ENCODE measurements at regions not wholly inside any gene's neighbourhood (a gene's known extent, or its start where the extent isn't known, plus 50 kb on each side); places are given as distances from the start of the nearest gene placed in this dataset.

DNA sequence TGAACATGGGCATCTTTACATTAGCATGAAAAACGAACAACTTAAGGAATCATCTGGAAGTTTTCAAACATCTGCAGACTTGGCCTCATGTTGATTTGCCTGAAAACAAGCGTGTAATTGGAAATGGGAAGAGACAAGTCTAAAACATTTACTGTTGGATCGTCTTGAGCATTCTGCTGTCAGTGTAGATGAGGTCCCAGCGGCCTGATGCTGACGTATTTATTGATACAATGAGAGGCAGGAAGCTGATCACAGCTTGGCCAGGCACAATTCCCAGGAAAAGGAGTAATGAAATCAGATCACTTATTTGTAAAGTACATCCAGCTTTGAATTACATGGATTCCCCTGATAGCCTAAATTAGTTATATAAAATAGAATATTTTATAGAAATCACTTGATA is 210.6 kb downstream of the CLCN4 start:
- no peak for DNase-seq (ENCODE audit: extremely low spot score, unreplicated experiment)
- Mint-ChIP-seq H3K4me1 (ENCODE audit: unreplicated experiment) (no peaks in the 10 kb centered on the region), H3K4me3 (no peak overlapping the region), H3K27me3 (no peaks in the 10 kb centered on the region), H3K27ac (no peak overlapping the region), H3K36me3 (no peaks in the 10 kb centered on the region), H3K9me3 (peaks cover 9% of the 10 kb centered on the region)
- TF ChIP-seq, protein P1, sequence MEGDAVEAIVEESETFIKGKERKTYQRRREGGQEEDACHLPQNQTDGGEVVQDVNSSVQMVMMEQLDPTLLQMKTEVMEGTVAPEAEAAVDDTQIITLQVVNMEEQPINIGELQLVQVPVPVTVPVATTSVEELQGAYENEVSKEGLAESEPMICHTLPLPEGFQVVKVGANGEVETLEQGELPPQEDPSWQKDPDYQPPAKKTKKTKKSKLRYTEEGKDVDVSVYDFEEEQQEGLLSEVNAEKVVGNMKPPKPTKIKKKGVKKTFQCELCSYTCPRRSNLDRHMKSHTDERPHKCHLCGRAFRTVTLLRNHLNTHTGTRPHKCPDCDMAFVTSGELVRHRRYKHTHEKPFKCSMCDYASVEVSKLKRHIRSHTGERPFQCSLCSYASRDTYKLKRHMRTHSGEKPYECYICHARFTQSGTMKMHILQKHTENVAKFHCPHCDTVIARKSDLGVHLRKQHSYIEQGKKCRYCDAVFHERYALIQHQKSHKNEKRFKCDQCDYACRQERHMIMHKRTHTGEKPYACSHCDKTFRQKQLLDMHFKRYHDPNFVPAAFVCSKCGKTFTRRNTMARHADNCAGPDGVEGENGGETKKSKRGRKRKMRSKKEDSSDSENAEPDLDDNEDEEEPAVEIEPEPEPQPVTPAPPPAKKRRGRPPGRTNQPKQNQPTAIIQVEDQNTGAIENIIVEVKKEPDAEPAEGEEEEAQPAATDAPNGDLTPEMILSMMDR (conservative IDR thresholded peaks at IDR 0.05) = no peak

DNA sequence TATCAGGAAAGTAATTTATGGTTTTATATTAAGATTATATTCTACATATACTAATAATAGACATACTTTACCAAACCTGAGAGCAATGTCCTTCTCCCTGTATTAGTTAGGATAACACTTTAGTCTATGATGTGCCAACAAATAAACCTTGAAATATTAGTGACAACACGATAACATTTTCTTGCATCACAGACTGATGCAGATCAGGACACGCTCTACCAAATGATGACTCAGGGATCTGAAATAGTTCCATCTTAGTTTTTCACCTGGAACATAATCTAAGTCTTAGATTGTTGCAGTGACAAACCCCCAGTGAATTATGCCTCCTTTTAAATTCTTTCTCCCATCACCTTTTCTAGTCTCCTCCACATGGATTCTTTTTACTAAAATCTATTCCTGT is 214.2 kb downstream of the CLCN4 start:
- H3K9me3 Mint-ChIP-seq = peaks cover 9% of the 10 kb centered on the region
- H3K27me3 Mint-ChIP-seq = no peaks in the 10 kb centered on the region
- H3K36me3 Mint-ChIP-seq = no peaks in the 10 kb centered on the region
- DNase-seq (ENCODE audit: extremely low spot score, unreplicated experiment) = no peak
- no peak overlapping the region for H3K27ac Mint-ChIP-seq
- TF ChIP-seq, protein P1 (conservative IDR thresholded peaks at IDR 0.05) = no peak
- no peak overlapping the region for H3K4me3 Mint-ChIP-seq
- no peaks in the 10 kb centered on the region for H3K4me1 Mint-ChIP-seq (ENCODE audit: unreplicated experiment)

GRCh38 chrX:10377427-10377826 is 220.7 kb downstream of the CLCN4 start:
- no peaks in the 10 kb centered on the region for H3K27me3 Mint-ChIP-seq
- no peaks in the 10 kb centered on the region for H3K4me1 Mint-ChIP-seq (ENCODE audit: unreplicated experiment)
- H3K9me3 Mint-ChIP-seq = peaks cover 6% of the 10 kb centered on the region
- no peaks in the 10 kb centered on the region for H3K36me3 Mint-ChIP-seq
- no peak overlapping the region for H3K4me3 Mint-ChIP-seq
- TF ChIP-seq, protein P1 (conservative IDR thresholded peaks at IDR 0.05) = no peak
- DNase-seq (ENCODE audit: extremely low spot score, unreplicated experiment) = no peak
- no peak overlapping the region for H3K27ac Mint-ChIP-seq

- H3K27ac Mint-ChIP-seq = no peak overlapping the region
- H3K4me3 Mint-ChIP-seq = no peak overlapping the region
- H3K36me3 Mint-ChIP-seq = no peaks in the 10 kb centered on the region
- DNase-seq (ENCODE audit: extremely low spot score, unreplicated experiment) = no peak
- H3K4me1 Mint-ChIP-seq (ENCODE audit: unreplicated experiment) = no peaks in the 10 kb centered on the region
- TF ChIP-seq, protein P1 (conservative IDR thresholded peaks at IDR 0.05) = no peak
- no peaks in the 10 kb centered on the region for H3K27me3 Mint-ChIP-seq
- peaks cover 11% of the 10 kb centered on the region for H3K9me3 Mint-ChIP-seq
Observed at GRCh38 chrX:10379878-10380277, 223.1 kb downstream of the CLCN4 start.

GRCh38 chrX:10380300-10380699 is 223.5 kb downstream of the CLCN4 start:
- Mint-ChIP-seq H3K9me3 (peaks cover 11% of the 10 kb centered on the region), H3K4me1 (ENCODE audit: unreplicated experiment) (no peaks in the 10 kb centered on the region), H3K36me3 (no peaks in the 10 kb centered on the region), H3K4me3 (no peak overlapping the region), H3K27me3 (no peaks in the 10 kb centered on the region), H3K27ac (no peak overlapping the region)
- TF ChIP-seq, protein P1 (conservative IDR thresholded peaks at IDR 0.05) = no peak
- DNase-seq (ENCODE audit: extremely low spot score, unreplicated experiment) = no peak

DNA sequence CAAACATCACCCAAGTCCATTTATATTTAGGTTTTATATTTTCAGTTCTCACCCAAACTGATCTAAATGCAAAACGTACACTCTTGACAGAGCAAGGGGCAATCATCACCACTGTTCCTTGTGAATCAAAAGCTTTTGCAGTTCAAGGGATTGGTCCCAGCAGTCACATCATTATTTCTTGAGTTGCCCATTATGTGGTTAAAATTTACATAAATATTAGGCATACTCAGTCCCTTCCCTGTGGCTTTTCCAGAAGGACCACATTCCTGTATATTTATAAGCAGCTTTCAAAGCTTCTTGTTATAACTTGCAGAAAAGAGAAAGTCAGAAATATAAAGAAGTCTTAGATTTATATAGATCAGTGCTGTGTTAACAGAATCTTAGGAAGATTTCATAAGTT is 224.4 kb downstream of the CLCN4 start:
- DNase-seq (ENCODE audit: extremely low spot score, unreplicated experiment) = no peak
- Mint-ChIP-seq H3K9me3 (peaks cover 11% of the 10 kb centered on the region), H3K27ac (no peak overlapping the region), H3K27me3 (no peaks in the 10 kb centered on the region), H3K36me3 (no peaks in the 10 kb centered on the region), H3K4me1 (ENCODE audit: unreplicated experiment) (no peaks in the 10 kb centered on the region), H3K4me3 (no peak overlapping the region)
- TF ChIP-seq, protein P1 (conservative IDR thresholded peaks at IDR 0.05) = no peak

Measured in type B pancreatic cell (in vitro differentiated cells).